ENCODE measurements at regions not wholly inside any gene's neighbourhood (a gene's known extent, or its start where the extent isn't known, plus 50 kb on each side); places are given as distances from the start of the nearest gene placed in this dataset.

- no peak for TF ChIP-seq EZH2 (IDR thresholded peaks at IDR 0.05)
- no peak for TF ChIP-seq POLR2AphosphoS5 (IDR thresholded peaks at IDR 0.05; ENCODE audit: borderline replicate concordance, low read depth, low read length)
- no peak for TF ChIP-seq FOXP2 (optimal IDR thresholded peaks at IDR 0.05; ENCODE audit: control extremely low read depth, extremely low read length, insufficient read depth)
These were observed 364.9 kb upstream of the FLRT2 start for GRCh38 chr14:85165094-85165493.
